Activated B cell treated with CpG ODN at 0.5 μM for 24 hours (primary cell): ENCODE measurements at regions not wholly inside any gene's neighbourhood (a gene's known extent, or its start where the extent isn't known, plus 50 kb on each side); places are given as distances from the start of the nearest gene placed in this dataset.
"Not testable (repeated sequence)": the region's sequence is repeated elsewhere in the genome, so short reads cannot be mapped to it uniquely, and the experiment has no call there.

ENCODE experiments used
- ATAC-seq: fragments of 200-7000 bp; cut with Tn5 transposase; one replicate; pipeline ENCODE4 v1.10.0; 2021; ENCODE audit warnings: low read depth, mild to moderate bottlenecking, moderate library complexity
- CTCF ChIA-PET: fragments of 350-600 bp; sonication (Branson Sonifier 250); formaldehyde crosslinking; loops from one replicate; lab custom pipeline; 2021; ENCODE audit warnings: antibody characterized with exemption; lab: Charles Lee
- POLR2A ChIA-PET: fragments of 350-600 bp; sonication (Branson Sonifier 250); formaldehyde crosslinking; loops from one replicate; lab custom pipeline; 2021; ENCODE audit warnings: antibody characterized with exemption; lab: Charles Lee
- DNase-seq: peaks from one replicate; pipeline ENCODE4 v3.0.0; 2022
- H3K27ac Mint-ChIP-seq: one replicate; pipeline ENCODE4 v1.8.0; 2020; ENCODE audit warnings: mixed read lengths
- H3K27me3 Mint-ChIP-seq: one replicate; pipeline ENCODE4 v1.8.0; 2021; ENCODE audit warnings: mixed read lengths
- H3K36me3 Mint-ChIP-seq: one replicate; pipeline ENCODE4 v1.8.0; 2021; ENCODE audit warnings: low read depth, mixed read lengths
- H3K4me1 Mint-ChIP-seq: one replicate; pipeline ENCODE4 v1.8.0; 2021; ENCODE audit warnings: mixed read lengths
- H3K4me3 Mint-ChIP-seq: one replicate; pipeline ENCODE4 v1.8.0; 2020; ENCODE audit warnings: mild to moderate bottlenecking, mixed read lengths
- H3K9me3 Mint-ChIP-seq: one replicate; pipeline ENCODE4 v1.8.0; 2020; ENCODE audit warnings: mixed read lengths
- intact Hi-C: fragments of 100-400 bp; cut with micrococcal nuclease; formaldehyde crosslinking; loops from one replicate; pipeline ENCODE4 v1.15.1; 2024
- TF ChIP-seq, protein P1 (sequence below): fragments of 200-600 bp; IDR thresholded peaks from one replicate; pipeline ENCODE4 v1.8.0; 2022; ENCODE audit warnings: antibody characterized with exemption, mild to moderate bottlenecking

DNA sequence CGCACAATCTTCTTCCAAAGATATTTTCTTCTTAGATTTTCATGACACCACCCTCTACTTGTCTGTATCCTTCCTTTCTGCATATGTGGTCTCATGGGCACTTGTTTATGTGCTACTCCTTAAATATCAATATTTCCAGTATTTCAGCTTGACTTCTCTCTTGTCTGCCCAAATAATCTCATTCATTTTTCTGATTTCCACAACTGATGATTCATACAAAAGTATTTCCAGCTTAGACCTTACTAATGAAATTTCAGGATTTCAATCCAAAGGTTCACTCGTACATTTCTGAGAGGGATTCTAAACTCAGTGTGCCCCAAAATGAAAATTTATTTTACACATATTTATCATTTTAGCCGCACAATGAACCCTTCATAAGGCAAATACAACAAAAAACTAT is 928.9 kb upstream of the C9orf72 start:
- no peaks in the 10 kb centered on the region for H3K36me3 Mint-ChIP-seq
- ChIA-PET CTCF (no interaction called here), POLR2A (no interaction called here)
- DNase-seq (no peak), ATAC-seq (no peak)
- H3K4me1 Mint-ChIP-seq = no peaks in the 10 kb centered on the region
- H3K27me3 Mint-ChIP-seq = no peaks in the 10 kb centered on the region
- no peak overlapping the region for H3K4me3 Mint-ChIP-seq
- TF ChIP-seq, protein P1, sequence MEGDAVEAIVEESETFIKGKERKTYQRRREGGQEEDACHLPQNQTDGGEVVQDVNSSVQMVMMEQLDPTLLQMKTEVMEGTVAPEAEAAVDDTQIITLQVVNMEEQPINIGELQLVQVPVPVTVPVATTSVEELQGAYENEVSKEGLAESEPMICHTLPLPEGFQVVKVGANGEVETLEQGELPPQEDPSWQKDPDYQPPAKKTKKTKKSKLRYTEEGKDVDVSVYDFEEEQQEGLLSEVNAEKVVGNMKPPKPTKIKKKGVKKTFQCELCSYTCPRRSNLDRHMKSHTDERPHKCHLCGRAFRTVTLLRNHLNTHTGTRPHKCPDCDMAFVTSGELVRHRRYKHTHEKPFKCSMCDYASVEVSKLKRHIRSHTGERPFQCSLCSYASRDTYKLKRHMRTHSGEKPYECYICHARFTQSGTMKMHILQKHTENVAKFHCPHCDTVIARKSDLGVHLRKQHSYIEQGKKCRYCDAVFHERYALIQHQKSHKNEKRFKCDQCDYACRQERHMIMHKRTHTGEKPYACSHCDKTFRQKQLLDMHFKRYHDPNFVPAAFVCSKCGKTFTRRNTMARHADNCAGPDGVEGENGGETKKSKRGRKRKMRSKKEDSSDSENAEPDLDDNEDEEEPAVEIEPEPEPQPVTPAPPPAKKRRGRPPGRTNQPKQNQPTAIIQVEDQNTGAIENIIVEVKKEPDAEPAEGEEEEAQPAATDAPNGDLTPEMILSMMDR = no peak
- intact Hi-C loops = no loop called here
- H3K27ac Mint-ChIP-seq = no peak overlapping the region
- H3K9me3 Mint-ChIP-seq = no peaks in the 10 kb centered on the region

- H3K27me3 Mint-ChIP-seq = no peaks in the 10 kb centered on the region
- no peak for DNase-seq
- ChIA-PET POLR2A (no interaction called here), CTCF (no interaction called here)
- H3K9me3 Mint-ChIP-seq = no peaks in the 10 kb centered on the region
- H3K27ac Mint-ChIP-seq = no peak overlapping the region
- no peak for ATAC-seq
- H3K4me3 Mint-ChIP-seq = no peak overlapping the region
- TF ChIP-seq, protein P1 = no peak
- no peaks in the 10 kb centered on the region for H3K36me3 Mint-ChIP-seq
- intact Hi-C loops = no loop called here
- no peaks in the 10 kb centered on the region for H3K4me1 Mint-ChIP-seq
Measured at GRCh38 chr9:28502741-28503140, 929.5 kb upstream of the C9orf72 start.

GRCh38 chr9:28503573-28503972 is 930.3 kb upstream of the C9orf72 start:
- POLR2A ChIA-PET = no interaction called here
- DNase-seq (no peak), ATAC-seq (no peak)
- Mint-ChIP-seq H3K27me3 (no peaks in the 10 kb centered on the region), H3K9me3 (no peaks in the 10 kb centered on the region), H3K4me1 (no peaks in the 10 kb centered on the region), H3K4me3 (no peak overlapping the region), H3K27ac (no peak overlapping the region), H3K36me3 (no peaks in the 10 kb centered on the region)
- intact Hi-C loops = no loop called here
- CTCF ChIA-PET = interaction anchor here (0.5 kb wide), 1 partner anchor 1831 kb away, joined by 3 read pairs; no protein-coding TSS in a partner anchor
- TF ChIP-seq, protein P1 = no peak

GRCh38 chr9:28518439-28518838 is 945.2 kb upstream of the C9orf72 start:
- DNase-seq (no peak), ATAC-seq (no peak)
- ChIA-PET POLR2A (no interaction called here), CTCF (no interaction called here)
- Mint-ChIP-seq H3K27me3 (no peaks in the 10 kb centered on the region), H3K36me3 (no peaks in the 10 kb centered on the region), H3K9me3 (peaks cover 5% of the 10 kb centered on the region), H3K27ac (no peak overlapping the region), H3K4me1 (no peaks in the 10 kb centered on the region), H3K4me3 (no peak overlapping the region)
- TF ChIP-seq, protein P1 = no peak
- intact Hi-C loops = no loop called here

GRCh38 chr9:28524309-28524708 is 951.0 kb upstream of the C9orf72 start:
- H3K27ac Mint-ChIP-seq, CTCF ChIA-PET, DNase-seq: not testable (repeated sequence)

DNA sequence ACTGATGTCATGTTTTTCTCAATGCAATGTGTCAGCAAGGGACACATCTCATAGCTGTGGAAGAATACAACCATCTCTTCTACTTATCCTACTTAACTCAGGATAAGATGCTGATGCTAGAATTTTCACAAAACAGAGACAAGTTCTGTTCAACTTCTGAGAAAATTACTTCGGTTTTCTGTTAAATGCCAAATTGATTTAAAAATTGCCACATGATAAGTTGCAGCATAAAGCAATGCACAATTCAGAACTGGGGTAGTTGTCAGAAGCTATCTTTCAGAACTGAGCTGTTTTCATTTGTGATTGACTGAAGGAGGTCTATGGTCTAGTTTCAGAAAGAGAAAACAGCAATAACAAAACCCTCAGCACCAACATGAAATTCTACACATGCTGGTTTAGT is 954.8 kb upstream of the C9orf72 start:
- no peaks in the 10 kb centered on the region for H3K27me3 Mint-ChIP-seq
- H3K4me1 Mint-ChIP-seq = no peaks in the 10 kb centered on the region
- no peak overlapping the region for H3K27ac Mint-ChIP-seq

More at GRCh38 chr9:28524309-28524708, 951.0 kb upstream of the C9orf72 start:
- H3K4me1 Mint-ChIP-seq, POLR2A ChIA-PET, ATAC-seq, intact Hi-C loops, H3K27me3 Mint-ChIP-seq, H3K4me3 Mint-ChIP-seq, H3K36me3 Mint-ChIP-seq: not testable (repeated sequence)
- H3K9me3 Mint-ChIP-seq = peaks cover 12% of the 10 kb centered on the region

More for the DNA sequence above, 954.8 kb upstream of the C9orf72 start:
- H3K36me3 Mint-ChIP-seq = no peaks in the 10 kb centered on the region
- DNase-seq (no peak), ATAC-seq (no peak)
- intact Hi-C loops = no loop called here
- POLR2A ChIA-PET = no interaction called here
- TF ChIP-seq, protein P1 = no peak
- H3K9me3 Mint-ChIP-seq = peaks cover 8% of the 10 kb centered on the region
- CTCF ChIA-PET = no interaction called here
- H3K4me3 Mint-ChIP-seq = no peak overlapping the region
